ENCODE measurements at regions not wholly inside any gene's neighbourhood (a gene's known extent, or its start where the extent isn't known, plus 50 kb on each side); places are given as distances from the start of the nearest gene placed in this dataset.

DNA sequence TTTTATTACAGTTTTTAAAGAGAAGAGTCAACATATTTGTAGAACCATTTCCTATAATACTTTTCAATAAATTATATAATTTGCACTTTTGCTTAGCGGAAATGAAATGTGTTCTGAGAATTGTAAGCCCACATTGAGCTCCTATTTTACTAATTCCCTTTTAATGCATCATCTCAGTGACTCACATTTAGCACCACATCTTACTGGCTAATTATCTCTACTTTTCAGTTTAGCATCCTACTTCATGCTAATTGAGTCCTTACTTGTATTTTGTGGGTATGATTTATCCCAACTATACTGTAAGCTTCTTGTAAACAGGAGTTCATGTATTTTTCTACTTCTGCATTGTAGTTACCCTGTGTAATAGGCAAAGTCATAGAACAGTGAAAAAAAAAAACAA lies 67.5 kb downstream of the TMX1 start:
- in situ Hi-C loops (cut with HindIII; ENCODE audit: low pct_ligation_motif_present, low sequenced_read_pairs) = no loop called here

GRCh38 chr14:51308866-51309265 lies 68.8 kb downstream of the TMX1 start:
- no peak overlapping the region for H3K27ac ChIP-seq
- no peak for TF ChIP-seq CTCF (IDR thresholded peaks at IDR 0.05; ENCODE audit: low read depth, low read length, missing control alignments)
- no peaks in the 10 kb centered on the region for H3K27me3 ChIP-seq (replicated peaks)
- H3K36me3 ChIP-seq (replicated peaks) = no peaks in the 10 kb centered on the region
- in situ Hi-C loops (cut with HindIII; ENCODE audit: low pct_ligation_motif_present, low sequenced_read_pairs) = no loop called here
- no peak overlapping the region for H3K4me3 ChIP-seq (ENCODE audit: low read depth, low read length)
- DNase-seq = no peak

More for the DNA sequence above, 67.5 kb downstream of the TMX1 start:
- no peak for TF ChIP-seq CTCF (IDR thresholded peaks at IDR 0.05; ENCODE audit: low read depth, low read length, missing control alignments)
- H3K36me3 ChIP-seq (replicated peaks) = no peaks in the 10 kb centered on the region
- H3K27me3 ChIP-seq (replicated peaks) = no peaks in the 10 kb centered on the region
- DNase-seq = no peak
- H3K4me3 ChIP-seq (ENCODE audit: low read depth, low read length) = no peak overlapping the region
- no peak overlapping the region for H3K27ac ChIP-seq

GRCh38 chr14:51310505-51310944 lies 70.5 kb downstream of the TMX1 start:
- no peaks in the 10 kb centered on the region for H3K27me3 ChIP-seq (replicated peaks)
- TF ChIP-seq CTCF (IDR thresholded peaks at IDR 0.05; ENCODE audit: low read depth, low read length, missing control alignments) = no peak
- no peak overlapping the region for H3K27ac ChIP-seq
- no peak overlapping the region for H3K4me3 ChIP-seq (ENCODE audit: low read depth, low read length)
- H3K36me3 ChIP-seq (replicated peaks) = no peaks in the 10 kb centered on the region
- DNase-seq = no peak
- in situ Hi-C loops (cut with HindIII; ENCODE audit: low pct_ligation_motif_present, low sequenced_read_pairs) = no loop called here

- Histone ChIP-seq H3K27me3 (replicated peaks) (no peaks in the 10 kb centered on the region), H3K4me3 (ENCODE audit: low read depth, low read length) (no peak overlapping the region), H3K36me3 (replicated peaks) (no peaks in the 10 kb centered on the region), H3K27ac (no peak overlapping the region)
- no peak for TF ChIP-seq CTCF (IDR thresholded peaks at IDR 0.05; ENCODE audit: low read depth, low read length, missing control alignments)
- no peak for DNase-seq
- in situ Hi-C loops (cut with HindIII; ENCODE audit: low pct_ligation_motif_present, low sequenced_read_pairs) = no loop called here
These were observed 74.4 kb downstream of the TMX1 start for GRCh38 chr14:51314321-51315015.

- Histone ChIP-seq H3K27me3 (replicated peaks) (no peaks in the 10 kb centered on the region), H3K36me3 (replicated peaks) (no peaks in the 10 kb centered on the region), H3K4me3 (ENCODE audit: low read depth, low read length) (no peak overlapping the region), H3K27ac (no peak overlapping the region)
- in situ Hi-C loops (cut with HindIII; ENCODE audit: low pct_ligation_motif_present, low sequenced_read_pairs) = no loop called here
- TF ChIP-seq CTCF (IDR thresholded peaks at IDR 0.05; ENCODE audit: low read depth, low read length, missing control alignments) = no peak
- DNase-seq = no peak
These were observed 77.3 kb downstream of the TMX1 start for GRCh38 chr14:51317373-51317772.

Data from brain microvascular endothelial cell (primary cell).